ENCODE measurements at regions not wholly inside any gene's neighbourhood (a gene's known extent, or its start where the extent isn't known, plus 50 kb on each side); places are given as distances from the start of the nearest gene placed in this dataset.

- FAIRE-seq, result no peak
Measured at GRCh38 chr5:5929291-5930020, 448.9 kb downstream of the MED10 start.

- FAIRE-seq, result no peak
Measured at GRCh38 chr5:5925191-5925590, 453.2 kb downstream of the MED10 start.

- FAIRE-seq, result no peak
Measured at GRCh38 chr5:5919411-5919810, 458.9 kb downstream of the MED10 start.

GRCh38 chr5:5906778-5907177, 471.6 kb downstream of the MED10 start:
- no peak for FAIRE-seq

GRCh38 chr5:5905186-5905585, 473.2 kb downstream of the MED10 start:
- FAIRE-seq, result no peak

GRCh38 chr5:5904113-5904512, 474.2 kb downstream of the MED10 start:
- FAIRE-seq, result no peak

GRCh38 chr5:5902678-5903646, 475.4 kb downstream of the MED10 start:
- no peak for FAIRE-seq

GRCh38 chr5:5900350-5900749, 477.9 kb downstream of the ICE1 start:
- no peak for FAIRE-seq

- FAIRE-seq, result no peak
Measured at GRCh38 chr5:5899716-5900115, 477.2 kb downstream of the ICE1 start.

GRCh38 chr5:5888284-5888683, 465.8 kb downstream of the ICE1 start:
- FAIRE-seq, result no peak

GRCh38 chr5:5887833-5888232, 465.4 kb downstream of the ICE1 start:
- FAIRE-seq, result peak; percentile 35

GRCh38 chr5:5886812-5887486, 464.5 kb downstream of the ICE1 start:
- FAIRE-seq, result no peak

- no peak for FAIRE-seq
Measured at GRCh38 chr5:5886353-5886752, 463.9 kb downstream of the ICE1 start.

GRCh38 chr5:5885782-5886181, 463.3 kb downstream of the ICE1 start:
- FAIRE-seq, result no peak

- no peak for FAIRE-seq
Measured at GRCh38 chr5:5884593-5884992, 462.1 kb downstream of the ICE1 start.

- FAIRE-seq, result no peak
Measured at GRCh38 chr5:5883562-5883961, 461.1 kb downstream of the ICE1 start.

GRCh38 chr5:5883146-5883545, 460.7 kb downstream of the ICE1 start:
- FAIRE-seq, result no peak

GRCh38 chr5:5882706-5883105, 460.2 kb downstream of the ICE1 start:
- no peak for FAIRE-seq

- FAIRE-seq, result no peak
Measured at GRCh38 chr5:5881294-5881693, 458.8 kb downstream of the ICE1 start.

GRCh38 chr5:5880077-5880763, 457.7 kb downstream of the ICE1 start:
- no peak for FAIRE-seq

- no peak for FAIRE-seq
Measured at GRCh38 chr5:5857396-5857795, 434.9 kb downstream of the ICE1 start.

- FAIRE-seq, result no peak
Measured at GRCh38 chr5:5854087-5854486, 431.6 kb downstream of the ICE1 start.

GRCh38 chr5:5838493-5838892, 416.0 kb downstream of the ICE1 start:
- FAIRE-seq, result no peak
